Endothelial cell of umbilical vein (primary cell): ENCODE measurements at regions not wholly inside any gene's neighbourhood (a gene's known extent, or its start where the extent isn't known, plus 50 kb on each side); places are given as distances from the start of the nearest gene placed in this dataset.

Experiments used
- BruUV-seq: library from RNA; stranded (reverse); fragments of 400-500 nt; replicated peaks from 2 replicates; lab custom pipeline; 2021; lab: Mats Ljungman, UMichigan
- CTCF ChIA-PET: fragments of 300-600, 350-600 bp; sonication (Branson Sonifier 250); formaldehyde crosslinking; loops from one replicate; lab custom pipeline; 2021; ENCODE audit warnings: antibody characterized with exemption, inconsistent platforms; lab: Charles Lee
- POLR2A ChIA-PET: fragments of 300-600, 350-600 bp; sonication (Branson Sonifier 250); formaldehyde crosslinking; loops from one replicate; lab custom pipeline; 2021; ENCODE audit warnings: antibody characterized with exemption, inconsistent platforms; lab: Charles Lee
- DNase-seq: peaks from one replicate; pipeline ENCODE4 v3.0.0-alpha.2; 2011; ENCODE audit warnings: low read depth, low spot score
- FAIRE-seq: peaks from 2 replicates; lab custom pipeline; 2011; peaks lifted over from hg19 to GRCh38; lab: Jason Lieb, UNC
- H2AFZ ChIP-seq: 2 replicates; pipeline ENCODE4 v1.6.0; 2012; ENCODE audit warnings: low read depth, low read length, control low read depth, inconsistent platforms
- H3K27ac ChIP-seq: 2 replicates; pipeline ENCODE4 v1.5.1; 2011; ENCODE audit warnings: low read depth, mild to moderate bottlenecking, control low read depth, low read length, moderate library complexity; ENCODE audit not compliant: insufficient read depth
- H3K27me3 ChIP-seq, 2 experiments: 2 replicates each; pipeline versions ENCODE4 v1.6.0 to v1.6.1; 2011; ENCODE audit warnings: low read length in 2 of 2, mixed read lengths in 1 of 2; ENCODE audit not compliant: control insufficient read depth in 2 of 2, insufficient read depth in 2 of 2
- H3K36me3 ChIP-seq, 2 experiments: 2 replicates in 1 of 2; 3 replicates in 1 of 2; pipeline ENCODE4 v1.5.1; 2011; ENCODE audit warnings: low read length in 2 of 2, mild to moderate bottlenecking in 1 of 2, moderate library complexity in 1 of 2; ENCODE audit not compliant: control insufficient read depth in 2 of 2, insufficient read depth in 2 of 2; ENCODE audit errors: extremely low read depth in 1 of 2
- H3K4me1 ChIP-seq: 3 replicates; pipeline ENCODE4 v1.5.1; 2011; ENCODE audit warnings: mild to moderate bottlenecking, low read length; ENCODE audit not compliant: control insufficient read depth, insufficient read depth; ENCODE audit errors: extremely low read depth
- H3K4me2 ChIP-seq: 2 replicates; pipeline ENCODE4 v1.6.1; 2011; ENCODE audit warnings: low read length, control low read depth, mixed read lengths; ENCODE audit not compliant: insufficient read depth
- H3K4me3 ChIP-seq, 3 experiments: fragments of 200-600 bp in 1 of 3; sonication (generic), shearing (Covaris generic) in 1 of 3; replicated peaks in 1 of 3; 2 replicates each; pipeline ENCODE4 v1.5.1; 2011 to 2016; ENCODE audit warnings: control low read depth in 3 of 3, low read length in 3 of 3, mild to moderate bottlenecking in 2 of 3, inconsistent platforms in 1 of 3, low read depth in 1 of 3, moderate library complexity in 1 of 3; ENCODE audit not compliant: insufficient read depth in 1 of 3
- H3K79me2 ChIP-seq: 2 replicates; pipeline ENCODE4 v1.6.0; 2012; ENCODE audit warnings: low read length, inconsistent platforms; ENCODE audit not compliant: control insufficient read depth, insufficient read depth
- H3K9ac ChIP-seq: replicated peaks from 2 replicates; pipeline ENCODE3; 2011; ENCODE audit warnings: low read length, control low read depth; ENCODE audit not compliant: insufficient read depth; ENCODE audit errors: extremely low read depth
- H3K9me1 ChIP-seq: replicated peaks from 3 replicates; pipeline ENCODE4 v1.6.0; 2011; ENCODE audit warnings: mild to moderate bottlenecking, low read length; ENCODE audit not compliant: control insufficient read depth, insufficient read depth; ENCODE audit errors: extremely low read depth
- H3K9me3 ChIP-seq: replicated peaks from 2 replicates; pipeline ENCODE4 v1.5.1; 2012; ENCODE audit warnings: low read length, inconsistent platforms; ENCODE audit not compliant: control insufficient read depth, insufficient read depth
- H4K20me1 ChIP-seq: replicated peaks from 2 replicates; pipeline ENCODE3; 2011; ENCODE audit warnings: mild to moderate bottlenecking, low read length; ENCODE audit not compliant: control insufficient read depth, insufficient read depth; ENCODE audit errors: extremely low read depth
- CTCF ChIP-seq, 2 donors: IDR thresholded peaks; 1 replicate in 1 of 2; 2 replicates in 1 of 2; pipeline ENCODE4 v1.5.1; 2011; ENCODE audit warnings: low read length in 2 of 2, mild to moderate bottlenecking in 2 of 2, moderate library complexity in 2 of 2, control low read depth in 1 of 2, inconsistent platforms in 1 of 2, low read depth in 1 of 2; ENCODE audit not compliant: insufficient read depth in 1 of 2; ENCODE audit errors: extremely low read depth in 1 of 2
- FOS ChIP-seq: IDR thresholded peaks from 2 replicates; pipeline ENCODE4 v1.6.1; 2011; ENCODE audit warnings: mild to moderate bottlenecking, low read length, moderate library complexity, borderline replicate concordance; ENCODE audit not compliant: insufficient read depth
- JUN ChIP-seq: IDR thresholded peaks from 2 replicates; pipeline ENCODE4 v1.6.1; 2011; ENCODE audit warnings: borderline replicate concordance, low read depth; ENCODE audit not compliant: insufficient read length, insufficient read depth
- MYC ChIP-seq: IDR thresholded peaks from one replicate; pipeline ENCODE4 v1.6.1; 2011; ENCODE audit warnings: mild to moderate bottlenecking, low read depth, low read length
- POLR2AphosphoS5 ChIP-seq: IDR thresholded peaks from 2 replicates; pipeline ENCODE4 v1.6.1; 2012; ENCODE audit warnings: low read depth, mild to moderate bottlenecking, control low read depth, low read length, moderate library complexity; ENCODE audit not compliant: insufficient read depth
- dilution Hi-C: fragments of 300-500 bp; cut with MboI; formaldehyde crosslinking; loops from one replicate; pipeline ENCODE4 v1.15.0; 2019; ENCODE audit warnings: low sequenced_read_pairs; ENCODE audit not compliant: extremely low pct_ligation_motif_present
- intact Hi-C: fragments of 100-400 bp; cut with micrococcal nuclease; formaldehyde crosslinking; loops from one replicate; pipeline ENCODE4 v1.10.0; 2022

- no peak for DNase-seq
- Histone ChIP-seq H3K79me2 (no peaks in the 10 kb centered on the region), H4K20me1 (no peaks in the 10 kb centered on the region), H3K9ac (no peak overlapping the region), H3K27me3 (no peaks in the 10 kb centered on the region), H3K9me3 (no peaks in the 10 kb centered on the region), H3K4me3 (no peak overlapping the region), H3K4me2 (no peak overlapping the region), H3K36me3 (no peaks in the 10 kb centered on the region), H3K4me1 (no peaks in the 10 kb centered on the region), H3K9me1 (no peaks in the 10 kb centered on the region), H3K27ac (no peak overlapping the region), H2AFZ (no peak overlapping the region)
- FAIRE-seq: no peak
- dilution Hi-C loops (no loop called here), intact Hi-C loops (no loop called here)
- no peak for TF ChIP-seq CTCF (IDR thresholded peaks at IDR 0.05; ENCODE audit: extremely low read depth in 1 of 2, insufficient read depth in 1 of 2, low read depth in 1 of 2, low read length in 2 of 2)
- TF ChIP-seq JUN: no peak
- no peak for TF ChIP-seq FOS
- no peak for TF ChIP-seq MYC
- no peak for TF ChIP-seq POLR2AphosphoS5
- POLR2A ChIA-PET: no interaction called here
- BruUV-seq: no TSS peak
- CTCF ChIA-PET: no interaction called here
Measured at GRCh38 chr11:130608287-130608686, 159.8 kb downstream of the ADAMTS15 start.
